ENCODE measurements at regions not wholly inside any gene's neighbourhood (a gene's known extent, or its start where the extent isn't known, plus 50 kb on each side); places are given as distances from the start of the nearest gene placed in this dataset.

DNA sequence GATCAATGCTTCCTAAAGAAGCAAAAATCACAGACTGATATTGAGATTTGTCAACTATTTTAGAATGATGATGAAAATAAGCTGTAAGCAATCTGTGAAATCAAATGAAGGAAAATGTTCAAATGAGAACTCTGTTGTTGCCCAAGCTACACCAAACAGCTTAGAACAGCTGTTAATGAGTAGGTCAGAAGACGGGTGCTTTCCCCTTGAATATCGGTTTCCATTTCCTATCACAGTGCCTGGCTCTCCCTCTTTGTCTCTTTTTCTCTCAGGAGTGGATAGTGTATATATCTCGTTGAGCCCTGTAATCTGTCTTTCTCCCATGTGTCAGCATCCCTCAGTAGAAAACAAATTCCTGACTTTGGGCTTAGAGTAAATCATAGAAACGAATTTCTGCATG, 1592.9 kb upstream of the TENM3 start:
- TF ChIP-seq, protein P1, sequence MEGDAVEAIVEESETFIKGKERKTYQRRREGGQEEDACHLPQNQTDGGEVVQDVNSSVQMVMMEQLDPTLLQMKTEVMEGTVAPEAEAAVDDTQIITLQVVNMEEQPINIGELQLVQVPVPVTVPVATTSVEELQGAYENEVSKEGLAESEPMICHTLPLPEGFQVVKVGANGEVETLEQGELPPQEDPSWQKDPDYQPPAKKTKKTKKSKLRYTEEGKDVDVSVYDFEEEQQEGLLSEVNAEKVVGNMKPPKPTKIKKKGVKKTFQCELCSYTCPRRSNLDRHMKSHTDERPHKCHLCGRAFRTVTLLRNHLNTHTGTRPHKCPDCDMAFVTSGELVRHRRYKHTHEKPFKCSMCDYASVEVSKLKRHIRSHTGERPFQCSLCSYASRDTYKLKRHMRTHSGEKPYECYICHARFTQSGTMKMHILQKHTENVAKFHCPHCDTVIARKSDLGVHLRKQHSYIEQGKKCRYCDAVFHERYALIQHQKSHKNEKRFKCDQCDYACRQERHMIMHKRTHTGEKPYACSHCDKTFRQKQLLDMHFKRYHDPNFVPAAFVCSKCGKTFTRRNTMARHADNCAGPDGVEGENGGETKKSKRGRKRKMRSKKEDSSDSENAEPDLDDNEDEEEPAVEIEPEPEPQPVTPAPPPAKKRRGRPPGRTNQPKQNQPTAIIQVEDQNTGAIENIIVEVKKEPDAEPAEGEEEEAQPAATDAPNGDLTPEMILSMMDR (IDR thresholded peaks at IDR 0.05), result no peak
- TF ChIP-seq POLR2A (IDR thresholded peaks at IDR 0.05), result no peak

Data from heart left ventricle (tissue), 13 donors.